ENCODE measurements at regions not wholly inside any gene's neighbourhood (a gene's known extent, or its start where the extent isn't known, plus 50 kb on each side); places are given as distances from the start of the nearest gene placed in this dataset.

GRCh38 chr18:60667016-60667415 lies 294.4 kb upstream of the MC4R start:
- no peak for DNase-seq

GRCh38 chr18:60668583-60668982 lies 296.0 kb upstream of the MC4R start:
- peak; percentile 29 for DNase-seq

- no peak for DNase-seq
These were observed 297.4 kb upstream of the MC4R start for GRCh38 chr18:60669938-60670337.

GRCh38 chr18:60671021-60671420 lies 298.4 kb upstream of the MC4R start:
- DNase-seq: no peak

- no peak for DNase-seq
These were observed 302.6 kb upstream of the MC4R start for GRCh38 chr18:60675126-60675525.

DNA sequence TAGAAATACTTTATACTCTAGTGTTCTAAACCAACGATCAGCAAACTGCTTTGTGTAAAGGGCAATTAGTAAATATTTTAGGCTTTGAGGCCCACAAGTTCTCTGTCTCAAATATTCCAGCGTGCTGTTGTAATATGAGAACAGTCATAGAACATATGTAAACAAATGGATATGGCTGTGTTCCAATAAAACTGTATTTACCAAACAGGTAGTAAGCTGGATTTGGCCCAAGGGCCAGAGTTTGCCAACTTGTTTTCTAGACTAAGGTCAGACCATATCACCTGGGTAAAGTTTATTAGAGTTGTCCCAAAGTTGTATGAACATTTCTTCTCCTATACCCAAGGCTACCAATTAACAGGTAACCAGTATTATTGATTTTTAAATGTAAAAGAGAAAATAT lies 303.2 kb upstream of the MC4R start:
- no peak for DNase-seq

- no peak for DNase-seq
These were observed 304.2 kb upstream of the MC4R start for GRCh38 chr18:60676815-60677214.

GRCh38 chr18:60684843-60685513 lies 312.4 kb upstream of the MC4R start:
- peak; percentile 68 for DNase-seq

GRCh38 chr18:60686142-60686541 lies 313.6 kb upstream of the MC4R start:
- DNase-seq: peak; percentile 16

GRCh38 chr18:60691061-60691460 lies 318.5 kb upstream of the MC4R start:
- DNase-seq: no peak

GRCh38 chr18:60693426-60693825 lies 320.9 kb upstream of the MC4R start:
- peak; percentile 69 for DNase-seq

GRCh38 chr18:60698901-60699300 lies 326.3 kb upstream of the MC4R start:
- no peak for DNase-seq

DNA sequence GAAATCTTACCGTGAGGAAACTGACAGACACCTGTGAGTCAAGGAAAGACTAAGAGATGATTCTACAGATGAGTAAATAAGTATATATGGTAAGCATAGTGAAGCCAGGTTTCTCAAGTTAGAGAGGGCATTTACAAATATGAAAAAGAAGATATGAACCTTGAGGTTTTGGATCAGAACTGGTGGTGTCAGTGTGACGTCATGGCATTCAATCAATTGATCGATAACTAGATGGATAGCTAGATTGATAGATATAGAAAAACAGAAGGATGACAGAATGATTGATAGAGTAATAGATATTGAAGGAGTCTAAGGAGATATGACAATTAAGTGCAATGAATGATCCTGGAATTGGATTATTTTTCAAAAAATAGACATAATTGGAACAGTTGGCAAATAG lies 350.2 kb upstream of the MC4R start:
- DNase-seq: no peak

DNA sequence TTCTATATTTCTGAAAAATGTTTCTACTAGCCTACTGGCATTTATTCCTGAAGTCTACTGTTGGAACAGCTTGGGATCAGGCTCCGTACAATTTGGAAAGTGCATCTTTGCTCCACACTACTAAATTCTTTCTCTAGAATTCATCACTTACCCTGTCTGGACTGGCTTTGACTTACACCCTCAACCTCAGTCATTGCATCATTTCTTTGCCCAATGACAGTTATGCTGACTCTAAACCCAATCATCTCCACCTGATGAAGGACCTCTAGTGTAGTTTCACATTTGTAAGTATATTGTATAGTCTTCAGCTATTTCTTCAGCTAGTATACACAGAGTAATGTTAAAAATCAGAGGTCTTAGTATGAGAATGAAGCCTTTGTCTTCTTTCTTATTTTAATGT lies 359.6 kb upstream of the MC4R start:
- no peak for DNase-seq

DNA sequence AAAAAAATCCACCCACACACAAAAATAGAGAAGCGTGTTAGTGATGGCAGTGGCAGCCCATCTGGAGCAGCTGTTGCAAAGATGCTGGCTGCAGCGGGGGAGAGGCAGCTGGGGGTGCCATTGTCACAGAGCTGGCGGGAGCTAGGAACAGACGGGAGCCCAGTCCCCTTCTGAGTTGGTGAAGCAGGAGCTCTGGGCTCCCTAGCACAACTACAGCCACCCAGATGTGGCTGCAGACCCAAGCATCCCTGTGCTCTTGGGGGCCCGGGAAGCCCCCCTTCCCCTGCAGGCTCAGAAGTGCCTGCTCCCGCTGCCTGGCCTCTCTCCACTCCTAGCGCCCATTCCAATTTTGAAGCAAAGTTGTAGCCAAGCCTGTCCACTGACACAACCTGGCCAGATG lies 366.6 kb upstream of the MC4R start:
- no peak for DNase-seq

- no peak for DNase-seq
These were observed 367.7 kb upstream of the MC4R start for GRCh38 chr18:60740313-60740712.

GRCh38 chr18:60746491-60746890 lies 373.9 kb upstream of the MC4R start:
- DNase-seq: peak; percentile 67

GRCh38 chr18:60746919-60747318 lies 374.3 kb upstream of the MC4R start:
- peak; percentile 10 for DNase-seq

GRCh38 chr18:60753753-60754152 lies 381.2 kb upstream of the MC4R start:
- peak; percentile 13 for DNase-seq

DNA sequence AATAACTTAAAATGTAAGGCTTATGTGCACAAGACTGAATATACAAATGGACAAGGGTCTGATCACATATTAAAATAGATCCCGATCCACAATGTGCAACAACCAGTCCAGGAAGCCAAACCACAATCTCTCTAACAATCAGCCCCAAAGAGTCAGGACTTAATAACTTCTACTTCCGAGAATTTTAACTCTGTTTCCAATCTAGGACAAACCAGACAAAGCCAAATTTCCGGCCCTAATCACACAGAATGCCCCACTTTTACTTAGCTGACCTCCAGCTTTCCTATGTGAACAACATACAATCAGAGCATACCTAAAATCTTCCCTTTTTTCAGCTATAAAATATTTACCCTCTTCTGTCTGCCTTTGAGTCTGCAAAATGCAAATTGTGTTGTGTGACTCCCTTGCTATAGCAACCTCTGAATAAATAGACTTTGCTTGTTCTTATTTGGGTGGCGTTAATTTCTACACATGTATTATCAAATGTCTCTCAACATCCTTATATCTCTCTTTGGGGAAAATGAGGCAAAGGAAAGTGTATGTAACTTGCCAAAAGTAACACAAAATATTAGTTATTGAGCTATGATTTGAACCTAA lies 381.9 kb upstream of the MC4R start:
- peak; percentile 90 for DNase-seq

DNA sequence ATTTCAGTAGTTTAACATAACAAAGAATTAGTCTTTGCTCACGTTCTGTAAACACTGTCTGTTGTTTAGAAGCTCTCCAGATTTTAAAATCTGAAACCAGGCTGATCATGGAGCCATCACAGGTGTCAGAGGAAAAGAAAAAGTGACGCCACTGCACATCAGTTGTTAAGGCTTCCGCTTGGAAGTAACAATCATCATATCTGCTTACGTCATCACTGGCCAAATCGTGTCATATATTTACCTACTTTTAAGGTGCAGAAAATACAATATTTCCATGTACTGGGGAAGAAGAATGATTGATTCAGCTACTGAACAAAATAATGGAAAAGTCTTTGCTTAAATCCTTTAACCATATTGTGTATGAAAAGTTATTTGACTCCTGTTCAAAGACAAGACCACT lies 382.6 kb upstream of the MC4R start:
- DNase-seq: peak; percentile 50

GRCh38 chr18:60775978-60776377 lies 403.4 kb upstream of the MC4R start:
- no peak for DNase-seq

DNA sequence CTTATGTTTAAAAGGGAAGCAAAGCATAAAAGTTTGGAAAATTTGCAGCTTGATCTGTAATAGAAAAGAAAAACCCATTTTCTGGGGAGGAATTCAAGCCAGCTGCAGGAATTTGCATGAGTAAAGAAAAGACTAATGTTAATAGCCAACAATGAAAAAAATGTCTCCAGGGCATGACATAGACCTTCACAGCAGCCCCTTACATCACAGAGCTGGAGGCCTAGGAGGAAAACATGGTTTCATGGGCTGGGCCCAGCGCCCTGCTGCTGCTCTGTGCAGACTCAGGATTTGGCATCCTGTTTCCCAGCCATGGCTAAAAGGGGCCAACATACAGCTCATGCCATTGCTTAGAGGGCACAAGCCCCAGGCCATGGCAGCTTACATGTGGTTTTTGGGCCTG lies 411.6 kb upstream of the MC4R start:
- DNase-seq: no peak

GRCh38 chr18:60794802-60795201 lies 422.2 kb upstream of the MC4R start:
- DNase-seq: no peak

- DNase-seq: no peak
These were observed 431.8 kb upstream of the MC4R start for GRCh38 chr18:60804415-60804814.

Measured in dermis blood vessel endothelial cell (primary cell).